ENCODE measurements at regions not wholly inside any gene's neighbourhood (a gene's known extent, or its start where the extent isn't known, plus 50 kb on each side); places are given as distances from the start of the nearest gene placed in this dataset.
A peak's percentile ranks its signal among the peaks of the same experiment; 100 is the strongest.

DNA sequence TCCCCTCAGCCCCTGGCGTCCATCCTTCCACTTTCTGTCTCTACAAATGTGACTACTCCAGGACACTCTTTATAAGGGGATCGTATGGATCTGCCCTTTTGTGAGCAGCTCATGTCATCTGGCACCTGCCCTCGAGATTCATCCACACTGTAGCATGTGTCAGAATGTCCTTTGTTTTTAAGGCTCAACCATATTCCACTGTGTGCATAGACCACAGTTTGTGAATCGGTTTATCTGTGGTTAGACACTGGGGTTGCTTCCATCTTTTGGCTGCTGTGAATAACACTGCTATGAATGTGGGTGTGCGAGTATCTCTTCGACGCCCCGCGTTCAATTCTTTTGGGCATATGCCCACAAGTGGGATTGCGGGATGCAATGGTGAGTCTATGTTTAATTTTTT, 167.9 kb downstream of the NUP210 start:
- Histone ChIP-seq H3K4me3 (ENCODE audit: low read depth in 1 of 3, low read length in 3 of 3) (no peak overlapping the region), H3K9me3 (ENCODE audit: control insufficient read depth in 2 of 2, insufficient read depth in 1 of 2, low read depth in 1 of 2, low read length in 1 of 2) (no peaks in the 10 kb centered on the region), H3K4me1 (ENCODE audit: control insufficient read depth in 3 of 3, insufficient read depth in 2 of 3, low read depth in 1 of 3, low read length in 2 of 3) (no peaks in the 10 kb centered on the region), H3K27me3 (ENCODE audit: control insufficient read depth in 3 of 3, insufficient read depth in 3 of 3, low read length in 3 of 3) (peaks cover 0 to 7% (median 0%) of the 10 kb centered on the region in 3 donors), H3K27ac (ENCODE audit: low read depth in 1 of 3, low read length in 2 of 3) (no peak overlapping the region), H3K36me3 (ENCODE audit: control insufficient read depth in 3 of 3, insufficient read depth in 2 of 3, low read depth in 1 of 3, low read length in 3 of 3) (no peaks in the 10 kb centered on the region)
- FAIRE-seq (no peak), DNase-seq (no peak)
- WGBS, 3 donors: 80 to 87% (median 86%) methylated on average over 10 of the region's 10 CpGs

DNA sequence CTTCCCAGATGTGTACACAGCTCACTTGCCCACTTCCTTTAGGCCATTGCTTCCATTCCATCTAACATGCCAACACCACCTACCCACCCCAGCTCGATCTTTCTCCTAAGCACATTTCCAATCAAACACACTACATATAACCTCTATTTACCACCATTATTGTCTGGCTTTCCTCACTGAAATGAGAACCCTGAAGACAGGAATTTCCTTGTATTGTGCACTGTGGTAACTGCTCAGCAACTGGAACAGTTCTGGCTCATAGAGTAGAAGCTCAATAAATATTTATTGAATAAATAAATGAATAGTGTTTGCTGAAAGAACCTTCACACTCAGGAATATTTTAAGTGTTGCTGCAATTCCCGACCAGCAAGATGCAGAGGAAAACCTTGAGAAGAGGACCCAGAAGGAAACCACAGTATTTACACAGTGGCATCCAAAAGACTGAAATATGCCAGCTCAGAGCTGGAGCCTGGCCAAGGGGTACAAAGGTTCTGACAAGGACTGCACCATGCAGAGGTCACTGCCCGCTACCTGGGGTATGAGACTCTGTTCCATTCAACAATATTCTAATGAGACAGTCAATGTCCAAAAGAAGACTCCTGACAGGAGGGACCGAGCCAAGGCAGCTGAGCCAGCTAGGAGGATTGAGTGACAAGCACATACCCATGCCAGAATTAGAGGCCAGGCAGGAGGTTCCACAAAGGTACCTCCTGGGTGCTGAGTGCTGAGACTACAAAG, 168.8 kb downstream of the NUP210 start:
- peaks cover 0 to 5% (median 0%) of the 10 kb centered on the region in 3 donors for H3K27me3 ChIP-seq (ENCODE audit: control insufficient read depth in 3 of 3, insufficient read depth in 3 of 3, low read length in 3 of 3)
- FAIRE-seq: no peak
- H3K27ac ChIP-seq (ENCODE audit: low read depth in 1 of 3, low read length in 2 of 3): no peak overlapping the region
- WGBS, 3 donors: 40 to 57% (median 42%) methylated on average over 4 of the region's 4 CpGs
- no peaks in the 10 kb centered on the region for H3K9me3 ChIP-seq (ENCODE audit: control insufficient read depth in 2 of 2, insufficient read depth in 1 of 2, low read depth in 1 of 2, low read length in 1 of 2)
- DNase-seq: peak in 1 of 2 donors; percentile 12
- no peaks in the 10 kb centered on the region for H3K4me1 ChIP-seq (ENCODE audit: control insufficient read depth in 3 of 3, insufficient read depth in 2 of 3, low read depth in 1 of 3, low read length in 2 of 3)
- H3K36me3 ChIP-seq (ENCODE audit: control insufficient read depth in 3 of 3, insufficient read depth in 2 of 3, low read depth in 1 of 3, low read length in 3 of 3): no peaks in the 10 kb centered on the region
- H3K4me3 ChIP-seq (ENCODE audit: low read depth in 1 of 3, low read length in 3 of 3): no peak overlapping the region

DNA sequence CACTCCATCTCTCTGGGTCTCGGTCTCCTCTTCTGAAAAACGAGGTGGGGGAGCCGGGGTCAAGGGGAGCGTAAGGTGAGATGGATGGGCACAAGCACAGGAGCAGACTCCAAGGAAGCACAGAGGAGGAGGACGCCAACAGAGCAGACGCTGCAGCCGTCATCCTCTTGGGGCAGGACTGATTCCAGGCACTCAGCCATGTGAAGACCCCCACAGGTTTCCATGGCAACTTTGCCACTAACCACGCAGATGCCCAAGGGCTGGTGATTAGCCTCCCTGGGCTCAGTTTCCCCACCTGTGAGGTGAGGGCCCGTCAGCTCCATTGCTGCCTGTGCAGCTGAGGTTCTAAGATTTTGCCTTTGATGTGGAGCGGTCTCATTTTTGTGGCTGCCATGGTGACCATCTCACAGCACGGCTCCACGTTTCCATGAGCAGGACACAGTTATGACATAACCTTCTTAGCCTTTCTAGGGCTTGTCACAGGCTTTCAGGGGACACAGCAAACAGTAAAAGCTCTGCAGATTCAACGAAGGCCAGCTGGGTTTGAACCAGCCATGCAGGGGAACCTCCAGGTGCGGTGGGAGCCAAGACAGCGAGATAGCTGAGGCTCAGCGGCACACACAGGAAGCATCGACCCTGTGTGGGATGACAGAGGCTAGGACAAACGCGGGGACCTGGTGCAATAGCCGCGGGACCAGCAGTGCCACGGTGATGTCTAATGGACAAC, 170.3 kb downstream of the NUP210 start:
- Histone ChIP-seq H3K9me3 (ENCODE audit: control insufficient read depth in 2 of 2, insufficient read depth in 1 of 2, low read depth in 1 of 2, low read length in 1 of 2) (no peaks in the 10 kb centered on the region), H3K27ac (ENCODE audit: low read depth in 1 of 3, low read length in 2 of 3) (no peak overlapping the region), H3K36me3 (ENCODE audit: control insufficient read depth in 3 of 3, insufficient read depth in 2 of 3, low read depth in 1 of 3, low read length in 3 of 3) (no peaks in the 10 kb centered on the region), H3K27me3 (ENCODE audit: control insufficient read depth in 3 of 3, insufficient read depth in 3 of 3, low read length in 3 of 3) (peaks cover 0 to 4% (median 0%) of the 10 kb centered on the region in 3 donors), H3K4me3 (ENCODE audit: low read depth in 1 of 3, low read length in 3 of 3) (no peak overlapping the region), H3K4me1 (ENCODE audit: control insufficient read depth in 3 of 3, insufficient read depth in 2 of 3, low read depth in 1 of 3, low read length in 2 of 3) (no peaks in the 10 kb centered on the region)
- no peak for DNase-seq
- FAIRE-seq: no peak
- WGBS, 3 donors: 67 to 73% (median 67%) methylated on average over 22 of the region's 22 CpGs

DNA sequence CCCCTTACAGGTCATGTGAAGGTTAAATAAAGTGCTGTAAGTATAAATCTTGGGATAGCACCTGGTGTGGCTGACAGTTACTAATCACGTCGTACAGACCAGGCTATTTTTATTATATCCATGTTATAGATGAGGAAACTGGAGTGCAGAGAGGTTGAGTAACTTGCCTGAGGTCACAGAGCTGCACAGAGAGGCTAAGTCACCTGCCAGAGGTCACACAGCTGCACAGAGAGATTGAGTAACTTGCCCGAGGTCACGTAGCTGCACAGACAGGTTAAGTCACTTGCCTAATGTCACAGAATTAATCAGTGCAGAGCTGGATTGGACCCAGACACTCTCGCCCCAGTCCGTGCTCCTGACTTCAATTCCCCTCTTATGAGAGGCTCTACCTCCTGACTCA, 171.5 kb downstream of the NUP210 start:
- Histone ChIP-seq H3K27me3 (ENCODE audit: control insufficient read depth in 3 of 3, insufficient read depth in 3 of 3, low read length in 3 of 3) (peaks cover 0 to 4% (median 0%) of the 10 kb centered on the region in 3 donors), H3K4me3 (ENCODE audit: low read depth in 1 of 3, low read length in 3 of 3) (no peak overlapping the region), H3K27ac (ENCODE audit: low read depth in 1 of 3, low read length in 2 of 3) (no peak overlapping the region), H3K9me3 (ENCODE audit: control insufficient read depth in 2 of 2, insufficient read depth in 1 of 2, low read depth in 1 of 2, low read length in 1 of 2) (no peaks in the 10 kb centered on the region), H3K4me1 (ENCODE audit: control insufficient read depth in 3 of 3, insufficient read depth in 2 of 3, low read depth in 1 of 3, low read length in 2 of 3) (no peaks in the 10 kb centered on the region), H3K36me3 (ENCODE audit: control insufficient read depth in 3 of 3, insufficient read depth in 2 of 3, low read depth in 1 of 3, low read length in 3 of 3) (no peaks in the 10 kb centered on the region)
- FAIRE-seq (no peak), DNase-seq (no peak)
- WGBS, 3 donors: 46 to 75% (median 49%) methylated on average over 6 of the region's 6 CpGs

DNA sequence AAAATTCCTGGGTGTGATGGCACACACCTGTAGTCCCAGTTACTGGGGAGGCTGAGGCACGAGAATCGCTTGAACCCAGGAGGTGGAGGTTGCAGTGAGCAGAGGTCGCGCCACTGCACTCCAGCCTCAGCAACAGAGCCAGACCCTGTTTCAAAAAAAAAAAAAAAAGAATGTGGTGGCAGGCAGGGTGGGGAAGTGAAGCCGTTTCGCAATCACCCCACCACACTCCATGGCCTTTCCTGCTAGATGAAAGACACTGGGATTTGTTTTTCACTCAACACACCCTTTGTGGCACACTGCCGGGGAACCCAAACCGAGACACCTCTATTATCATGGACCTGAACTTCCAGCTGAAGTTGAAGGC, 172.4 kb upstream of the IQSEC1 start:
- FAIRE-seq: no peak
- Histone ChIP-seq H3K27me3 (ENCODE audit: control insufficient read depth in 3 of 3, insufficient read depth in 3 of 3, low read length in 3 of 3) (peaks cover 0 to 2% (median 0%) of the 10 kb centered on the region in 3 donors), H3K27ac (ENCODE audit: low read depth in 1 of 3, low read length in 2 of 3) (no peak overlapping the region), H3K4me3 (ENCODE audit: low read depth in 1 of 3, low read length in 3 of 3) (no peak overlapping the region), H3K9me3 (ENCODE audit: control insufficient read depth in 2 of 2, insufficient read depth in 1 of 2, low read depth in 1 of 2, low read length in 1 of 2) (no peaks in the 10 kb centered on the region), H3K4me1 (ENCODE audit: control insufficient read depth in 3 of 3, insufficient read depth in 2 of 3, low read depth in 1 of 3, low read length in 2 of 3) (no peaks in the 10 kb centered on the region), H3K36me3 (ENCODE audit: control insufficient read depth in 3 of 3, insufficient read depth in 2 of 3, low read depth in 1 of 3, low read length in 3 of 3) (no peaks in the 10 kb centered on the region)
- no peak for DNase-seq
- 79 to 90% (median 86%) methylated on average over 8 of the region's 8 CpGs for WGBS, 3 donors

DNA sequence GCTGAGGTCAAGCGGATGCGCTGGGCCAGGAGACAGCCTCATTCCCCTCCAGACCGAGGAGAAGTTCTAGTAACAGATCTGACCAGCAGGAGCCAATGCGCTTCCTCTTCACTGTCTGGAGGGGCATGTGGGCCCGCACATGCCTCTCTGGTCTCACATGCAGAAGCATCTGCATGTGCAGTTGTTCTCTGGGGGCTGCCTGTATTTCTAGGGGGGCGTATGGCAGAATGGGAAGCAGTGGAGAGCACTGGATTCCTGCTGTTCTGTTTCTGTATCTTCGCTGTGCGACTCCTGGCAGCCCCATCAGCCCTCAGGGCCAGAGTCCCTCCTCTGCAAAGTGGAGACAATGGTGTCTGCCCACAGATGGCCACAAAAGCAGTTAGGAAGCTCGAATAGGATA, 170.4 kb upstream of the IQSEC1 start:
- FAIRE-seq: no peak
- Histone ChIP-seq H3K36me3 (ENCODE audit: control insufficient read depth in 3 of 3, insufficient read depth in 2 of 3, low read depth in 1 of 3, low read length in 3 of 3) (no peaks in the 10 kb centered on the region), H3K9me3 (ENCODE audit: control insufficient read depth in 2 of 2, insufficient read depth in 1 of 2, low read depth in 1 of 2, low read length in 1 of 2) (no peaks in the 10 kb centered on the region), H3K27me3 (ENCODE audit: control insufficient read depth in 3 of 3, insufficient read depth in 3 of 3, low read length in 3 of 3) (peaks cover 0 to 5% (median 0%) of the 10 kb centered on the region in 3 donors), H3K4me3 (ENCODE audit: low read depth in 1 of 3, low read length in 3 of 3) (no peak overlapping the region), H3K4me1 (ENCODE audit: control insufficient read depth in 3 of 3, insufficient read depth in 2 of 3, low read depth in 1 of 3, low read length in 2 of 3) (no peaks in the 10 kb centered on the region), H3K27ac (ENCODE audit: low read depth in 1 of 3, low read length in 2 of 3) (no peak overlapping the region)
- WGBS, 3 donors: 71 to 79% (median 78%) methylated on average over 9 of the region's 9 CpGs
- no peak for DNase-seq

DNA sequence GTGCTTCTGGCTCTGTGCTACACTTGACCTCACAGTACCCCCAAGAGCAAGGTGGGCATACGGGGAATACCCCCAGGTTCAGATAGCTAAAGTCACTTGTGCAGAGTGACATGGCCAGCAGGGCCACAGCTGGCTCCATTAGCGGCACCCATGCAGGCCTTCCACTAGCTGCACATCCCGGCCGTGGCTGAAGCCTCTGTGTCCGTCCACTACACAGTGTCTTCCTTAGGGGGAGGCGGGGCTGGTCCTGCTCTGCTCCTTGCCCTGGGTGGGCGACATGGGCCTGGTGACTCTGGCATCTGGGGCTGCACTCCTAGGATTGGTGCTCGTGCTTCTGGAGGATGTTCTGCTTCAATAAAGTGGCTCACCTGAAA, 169.1 kb upstream of the IQSEC1 start:
- no peaks in the 10 kb centered on the region for H3K9me3 ChIP-seq (ENCODE audit: control insufficient read depth in 2 of 2, insufficient read depth in 1 of 2, low read depth in 1 of 2, low read length in 1 of 2)
- 80 to 85% (median 83%) methylated on average over 8 of the region's 8 CpGs for WGBS, 3 donors
- no peak overlapping the region for H3K4me3 ChIP-seq (ENCODE audit: low read depth in 1 of 3, low read length in 3 of 3)
- peaks cover 0 to 5% (median 0%) of the 10 kb centered on the region in 3 donors for H3K27me3 ChIP-seq (ENCODE audit: control insufficient read depth in 3 of 3, insufficient read depth in 3 of 3, low read length in 3 of 3)
- no peaks in the 10 kb centered on the region for H3K4me1 ChIP-seq (ENCODE audit: control insufficient read depth in 3 of 3, insufficient read depth in 2 of 3, low read depth in 1 of 3, low read length in 2 of 3)
- H3K36me3 ChIP-seq (ENCODE audit: control insufficient read depth in 3 of 3, insufficient read depth in 2 of 3, low read depth in 1 of 3, low read length in 3 of 3): no peaks in the 10 kb centered on the region
- DNase-seq (no peak), FAIRE-seq (no peak)
- no peak overlapping the region for H3K27ac ChIP-seq (ENCODE audit: low read depth in 1 of 3, low read length in 2 of 3)

DNA sequence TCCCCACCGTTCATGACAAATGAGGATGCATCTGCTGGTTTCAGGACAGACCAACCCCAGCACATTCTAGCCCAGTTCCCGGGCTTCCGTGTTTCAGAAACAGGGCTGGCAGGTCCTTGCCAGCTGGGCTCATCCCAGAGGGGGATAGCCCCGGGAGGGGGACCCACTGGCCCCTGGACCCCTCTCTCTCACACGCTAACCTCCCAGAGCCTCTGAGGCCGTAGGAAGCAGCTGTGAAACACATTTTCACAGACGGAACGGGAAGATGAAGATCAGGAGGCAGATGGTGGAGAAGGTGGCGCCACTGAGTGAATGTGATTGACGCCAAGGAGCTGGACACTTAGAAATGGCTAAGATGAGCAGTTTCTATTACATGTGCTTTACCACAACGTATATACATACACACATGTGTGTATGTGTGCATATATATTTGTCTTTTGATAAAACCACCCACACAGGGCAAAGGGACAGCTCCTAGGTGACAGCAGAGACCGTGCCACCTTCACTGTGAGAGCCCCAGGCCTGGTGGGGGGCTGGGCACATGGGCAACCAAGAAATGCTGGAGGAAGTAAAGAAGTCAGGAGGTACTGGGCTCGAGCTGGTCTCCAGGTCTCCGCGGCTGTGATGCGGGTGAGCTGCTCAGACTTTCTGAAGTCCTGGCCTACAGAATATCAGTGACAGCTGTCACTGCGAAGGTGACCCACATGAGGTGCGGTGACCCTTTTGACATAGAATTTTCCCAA, 168.6 kb upstream of the IQSEC1 start:
- Histone ChIP-seq H3K27ac (ENCODE audit: low read depth in 1 of 3, low read length in 2 of 3) (no peak overlapping the region), H3K9me3 (ENCODE audit: control insufficient read depth in 2 of 2, insufficient read depth in 1 of 2, low read depth in 1 of 2, low read length in 1 of 2) (no peaks in the 10 kb centered on the region), H3K27me3 (ENCODE audit: control insufficient read depth in 3 of 3, insufficient read depth in 3 of 3, low read length in 3 of 3) (peaks cover 0 to 5% (median 0%) of the 10 kb centered on the region in 3 donors), H3K4me3 (ENCODE audit: low read depth in 1 of 3, low read length in 3 of 3) (no peak overlapping the region), H3K4me1 (ENCODE audit: control insufficient read depth in 3 of 3, insufficient read depth in 2 of 3, low read depth in 1 of 3, low read length in 2 of 3) (no peaks in the 10 kb centered on the region), H3K36me3 (ENCODE audit: control insufficient read depth in 3 of 3, insufficient read depth in 2 of 3, low read depth in 1 of 3, low read length in 3 of 3) (no peaks in the 10 kb centered on the region)
- WGBS, 3 donors: 66 to 75% (median 70%) methylated on average over 18 of the region's 18 CpGs
- DNase-seq: no peak
- FAIRE-seq: no peak
